ENCODE measurements at regions not wholly inside any gene's neighbourhood (a gene's known extent, or its start where the extent isn't known, plus 50 kb on each side); places are given as distances from the start of the nearest gene placed in this dataset.
"Not testable (repeated sequence)": the region's sequence is repeated elsewhere in the genome, so short reads cannot be mapped to it uniquely, and the experiment has no call there.

GRCh38 chr20:47443060-47443459 is 58.6 kb upstream of the NCOA3 start:
- not testable (repeated sequence) for TF ChIP-seq ZNF274 (IDR thresholded peaks at IDR 0.05; ENCODE audit: low read depth, low read length); SUZ12 (IDR thresholded peaks at IDR 0.05; ENCODE audit: extremely low read depth, insufficient read depth, insufficient read length); YY1 (IDR thresholded peaks at IDR 0.05; ENCODE audit: insufficient read depth, insufficient read length)
